Caco-2 (cell line): ENCODE measurements at regions not wholly inside any gene's neighbourhood (a gene's known extent, or its start where the extent isn't known, plus 50 kb on each side); places are given as distances from the start of the nearest gene placed in this dataset.

Experiments
- BruUV-seq: library from RNA; stranded (reverse); fragments of 400-500 nt; replicated peaks from 2 replicates; lab custom pipeline; 2021; lab: Mats Ljungman, UMichigan
- CTCF ChIA-PET: fragments of 300-600 bp; sonication (Branson Sonifier 250); formaldehyde crosslinking; loops from one replicate; lab custom pipeline; 2022; ENCODE audit warnings: antibody characterized with exemption; lab: Charles Lee
- POLR2A ChIA-PET: fragments of 300-600 bp; sonication (Branson Sonifier 250); formaldehyde crosslinking; loops from one replicate; lab custom pipeline; 2022; ENCODE audit warnings: antibody characterized with exemption; lab: Charles Lee
- DNase-seq, 2 experiments: peaks; one replicate each; pipeline versions ENCODE4 v3.0.0 to v3.0.0-alpha.2; 2020 to 2022
- H3K27me3 ChIP-seq: replicated peaks from 2 replicates; pipeline ENCODE4 v1.6.0; 2011; ENCODE audit warnings: low read length; ENCODE audit not compliant: control insufficient read depth, insufficient read depth
- H3K36me3 ChIP-seq: 2 replicates; pipeline ENCODE4 v1.5.1; 2011; ENCODE audit warnings: low read length; ENCODE audit not compliant: control insufficient read depth, insufficient read depth
- H3K4me1 ChIP-seq: fragments of 250-450 bp; sonication (Bioruptor Pico); 2 replicates; pipeline ENCODE4 v1.5.1; 2020; ENCODE audit warnings: mild to moderate bottlenecking
- H3K4me3 ChIP-seq: 2 replicates; pipeline ENCODE4 v1.5.1; 2011; ENCODE audit warnings: low read depth, mild to moderate bottlenecking, control low read depth, low read length
- H3K9me3 ChIP-seq: fragments of 250-450 bp; sonication (Bioruptor Pico); 2 replicates; pipeline ENCODE4 v1.5.1; 2020; ENCODE audit warnings: mild to moderate bottlenecking, moderate library complexity
- H3K27ac Mint-ChIP-seq: one replicate; pipeline ENCODE4 v1.8.0; 2022; ENCODE audit warnings: mixed read lengths; ENCODE audit not compliant: unreplicated experiment
- H3K27me3 Mint-ChIP-seq: one replicate; pipeline ENCODE4 v1.8.0; 2022; ENCODE audit warnings: mixed read lengths; ENCODE audit not compliant: insufficient read depth, unreplicated experiment
- H3K36me3 Mint-ChIP-seq: one replicate; pipeline ENCODE4 v1.8.0; 2022; ENCODE audit warnings: mild to moderate bottlenecking, mixed read lengths; ENCODE audit not compliant: insufficient read depth, unreplicated experiment
- H3K4me1 Mint-ChIP-seq: one replicate; pipeline ENCODE4 v1.8.0; 2022; ENCODE audit warnings: low read depth, mixed read lengths; ENCODE audit not compliant: unreplicated experiment
- H3K4me3 Mint-ChIP-seq: one replicate; pipeline ENCODE4 v1.8.0; 2022; ENCODE audit warnings: mild to moderate bottlenecking, moderate library complexity, mixed read lengths; ENCODE audit not compliant: unreplicated experiment
- H3K9me3 Mint-ChIP-seq: one replicate; pipeline ENCODE4 v1.8.0; 2022; ENCODE audit warnings: mixed read lengths; ENCODE audit not compliant: unreplicated experiment
- CTCF ChIP-seq, 2 experiments: fragments of 200-600 bp in 1 of 2; IDR thresholded peaks; 1 replicate in 1 of 2; 2 replicates in 1 of 2; pipeline versions ENCODE4 v1.5.1 to v1.8.0; 2011 to 2022; ENCODE audit warnings: antibody characterized with exemption in 1 of 2, control low read depth in 1 of 2, inconsistent platforms in 1 of 2, low read depth in 1 of 2, low read length in 1 of 2, mild to moderate bottlenecking in 1 of 2, moderate library complexity in 1 of 2; ENCODE audit not compliant: insufficient read depth in 1 of 2, severe bottlenecking in 1 of 2, unreplicated experiment in 1 of 2
- intact Hi-C: fragments of 100-400 bp; cut with micrococcal nuclease; formaldehyde crosslinking; loops from one replicate; pipeline ENCODE4 v1.10.0; 2022; ENCODE audit not compliant: unreplicated experiment

- no peak for TF ChIP-seq CTCF (IDR thresholded peaks at IDR 0.05; ENCODE audit: insufficient read depth in 1 of 2, low read depth in 1 of 2, low read length in 1 of 2, severe bottlenecking in 1 of 2, unreplicated experiment in 1 of 2)
- no TSS peak for BruUV-seq
- Histone ChIP-seq H3K4me3 (no peak overlapping the region), H3K27me3 (no peaks in the 10 kb centered on the region), H3K36me3 (no peaks in the 10 kb centered on the region), H3K4me1 (no peaks in the 10 kb centered on the region), H3K9me3 (no peaks in the 10 kb centered on the region)
- Mint-ChIP-seq H3K36me3 (no peaks in the 10 kb centered on the region), H3K4me1 (no peaks in the 10 kb centered on the region), H3K27me3 (peaks cover 2% of the 10 kb centered on the region), H3K4me3 (no peak overlapping the region), H3K27ac (no peak overlapping the region), H3K9me3 (no peaks in the 10 kb centered on the region)
- intact Hi-C loops, result no loop called here
- DNase-seq, result no peak
- CTCF ChIA-PET, result no interaction called here
- POLR2A ChIA-PET, result no interaction called here
These were observed 835.0 kb downstream of the TBL1XR1 start for GRCh38 chr3:176362191-176362731.

DNA sequence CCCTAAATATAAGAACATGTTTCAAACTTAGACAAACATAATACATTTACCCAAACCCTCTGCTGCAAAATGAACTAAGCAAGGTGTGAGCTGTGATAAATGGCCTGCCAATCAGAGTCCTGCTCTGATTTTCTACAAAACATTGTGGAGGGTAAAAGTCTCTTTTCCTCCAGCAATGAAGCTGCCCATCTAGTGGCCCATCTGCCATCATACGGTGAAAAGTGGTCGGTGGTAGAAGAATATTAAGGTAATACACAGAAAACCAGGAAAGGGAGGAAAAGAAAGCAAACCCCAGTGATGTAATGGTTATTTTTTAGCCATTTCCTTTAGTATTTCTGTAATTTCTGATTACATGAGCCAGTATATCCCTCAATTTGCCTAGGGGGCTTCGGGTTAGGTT is 838.1 kb downstream of the TBL1XR1 start:
- Mint-ChIP-seq H3K4me1 (no peaks in the 10 kb centered on the region), H3K27me3 (peaks cover 2% of the 10 kb centered on the region), H3K27ac (no peak overlapping the region), H3K36me3 (no peaks in the 10 kb centered on the region), H3K9me3 (no peaks in the 10 kb centered on the region), H3K4me3 (no peak overlapping the region)
- CTCF ChIA-PET, result no interaction called here
- H3K9me3 ChIP-seq, result no peaks in the 10 kb centered on the region
- BruUV-seq, result no TSS peak
- no peak overlapping the region for H3K4me3 ChIP-seq
- POLR2A ChIA-PET, result no interaction called here
- intact Hi-C loops, result loop anchor here (1.0 kb wide), 1 partner anchor 402 kb away; no protein-coding TSS in a partner anchor
- no peaks in the 10 kb centered on the region for H3K27me3 ChIP-seq
- no peak for DNase-seq
- TF ChIP-seq CTCF (IDR thresholded peaks at IDR 0.05; ENCODE audit: insufficient read depth in 1 of 2, low read depth in 1 of 2, low read length in 1 of 2, severe bottlenecking in 1 of 2, unreplicated experiment in 1 of 2), result peak in 1 of 2 experiments; percentile 39
- H3K36me3 ChIP-seq, result no peaks in the 10 kb centered on the region
- H3K4me1 ChIP-seq, result no peaks in the 10 kb centered on the region

- Mint-ChIP-seq H3K4me3 (no peak overlapping the region), H3K27ac (no peak overlapping the region)
- POLR2A ChIA-PET, result no interaction called here
These were observed 839.4 kb downstream of the TBL1XR1 start for GRCh38 chr3:176357891-176358290.

More at GRCh38 chr3:176357891-176358290, 839.4 kb downstream of the TBL1XR1 start:
- no TSS peak for BruUV-seq
- Mint-ChIP-seq H3K27me3 (peaks cover 2% of the 10 kb centered on the region), H3K36me3 (no peaks in the 10 kb centered on the region), H3K9me3 (no peaks in the 10 kb centered on the region), H3K4me1 (no peaks in the 10 kb centered on the region)
- Histone ChIP-seq H3K4me3 (no peak overlapping the region), H3K36me3 (no peaks in the 10 kb centered on the region), H3K4me1 (no peaks in the 10 kb centered on the region), H3K9me3 (no peaks in the 10 kb centered on the region), H3K27me3 (no peaks in the 10 kb centered on the region)
- intact Hi-C loops, result no loop called here
- no peak for DNase-seq
- CTCF ChIA-PET, result no interaction called here
- no peak for TF ChIP-seq CTCF (IDR thresholded peaks at IDR 0.05; ENCODE audit: insufficient read depth in 1 of 2, low read depth in 1 of 2, low read length in 1 of 2, severe bottlenecking in 1 of 2, unreplicated experiment in 1 of 2)
